Esophagus squamous epithelium (tissue), 4 donors: ENCODE measurements at regions not wholly inside any gene's neighbourhood (a gene's known extent, or its start where the extent isn't known, plus 50 kb on each side); places are given as distances from the start of the nearest gene placed in this dataset.

ENCODE experiments used
- CTCF ChIP-seq, 6 experiments: fragments of 450-650 bp in 4 of 6; fragments of 200-600 bp in 2 of 6; sonication (generic) in 2 of 6; IDR thresholded peaks; one replicate each; pipeline ENCODE4 v1.5.1; 2016 to 2019; ENCODE audit warnings: antibody characterized with exemption in 6 of 6, mild to moderate bottlenecking in 4 of 6, moderate library complexity in 4 of 6
- POLR2A ChIP-seq, 4 donors: fragments of 450-650 bp; IDR thresholded peaks; one replicate each; pipeline ENCODE4 v1.6.1; 2017; ENCODE audit warnings: antibody characterized with exemption in 4 of 4, mild to moderate bottlenecking in 4 of 4, moderate library complexity in 3 of 4

- TF ChIP-seq CTCF (IDR thresholded peaks at IDR 0.05) (no peak), POLR2A (IDR thresholded peaks at IDR 0.05) (no peak)
These were observed 550.1 kb downstream of the LRRC70 start for GRCh38 chr5:63128761-63129160.
